HG03342 (cell line): ENCODE measurements at regions not wholly inside any gene's neighbourhood (a gene's known extent, or its start where the extent isn't known, plus 50 kb on each side); places are given as distances from the start of the nearest gene placed in this dataset.
"Not testable (repeated sequence)": the region's sequence is repeated elsewhere in the genome, so short reads cannot be mapped to it uniquely, and the experiment has no call there.

Experiments used
- ATAC-seq: cut with Tn5 transposase; IDR thresholded peaks from one replicate; pipeline ENCODE4 v1.9.1; 2021; ENCODE audit warnings: mild to moderate bottlenecking, moderate library complexity; ENCODE audit not compliant: unreplicated experiment

DNA sequence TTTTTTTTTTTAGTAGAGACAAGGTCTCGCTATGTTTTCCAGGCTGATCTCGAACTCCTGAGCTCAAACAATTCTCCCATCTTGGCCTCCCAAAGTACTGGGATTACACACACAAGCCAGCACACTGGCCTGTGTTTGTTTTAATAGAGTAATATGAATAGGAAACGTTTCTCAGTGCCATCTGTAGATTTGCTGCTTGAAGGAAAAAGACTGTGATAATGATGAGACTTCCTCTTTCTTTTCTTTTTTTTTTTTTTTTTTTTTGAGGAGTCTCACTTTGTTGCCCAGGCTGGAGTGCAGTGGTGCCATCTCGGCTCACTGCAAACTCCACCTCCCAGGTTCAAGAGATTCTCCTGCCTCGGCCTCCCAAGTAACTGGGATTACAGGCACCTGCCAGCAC lies 74.7 kb upstream of the ATL2 start:
- not testable (repeated sequence) for ATAC-seq

GRCh38 chr2:38450509-38450908 lies 73.4 kb upstream of the ATL2 start:
- ATAC-seq = no peak

GRCh38 chr2:38448692-38449410 lies 71.8 kb upstream of the ATL2 start:
- no peak for ATAC-seq

- no peak for ATAC-seq
Observed at GRCh38 chr2:38446906-38447561, 70.0 kb upstream of the ATL2 start.

DNA sequence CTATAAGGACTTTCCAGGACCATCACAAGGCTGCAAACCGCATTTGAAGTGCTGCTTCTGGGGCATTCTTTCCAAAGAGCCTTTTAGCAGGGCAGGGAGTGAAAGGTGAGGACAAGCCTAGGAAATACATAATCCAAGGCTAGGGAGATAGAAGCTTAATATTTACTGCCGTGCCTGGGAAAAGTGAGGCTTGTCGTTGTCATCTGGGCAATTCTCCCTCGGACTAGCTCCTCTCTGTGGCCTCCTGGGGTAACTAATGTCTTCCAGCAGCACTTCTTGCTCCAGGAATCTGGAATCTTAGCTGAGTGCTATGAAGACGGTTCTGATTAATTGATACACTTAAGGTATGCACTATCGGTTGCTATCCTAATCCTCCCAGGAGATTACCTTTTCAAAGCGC lies 69.3 kb upstream of the ATL2 start:
- ATAC-seq = no peak

- ATAC-seq = no peak
Observed at GRCh38 chr2:38444247-38444646, 67.2 kb upstream of the ATL2 start.

GRCh38 chr2:38442643-38443541 lies 65.8 kb upstream of the ATL2 start:
- ATAC-seq = no peak

- no peak for ATAC-seq
Observed at GRCh38 chr2:38441346-38441745, 64.3 kb upstream of the ATL2 start.

DNA sequence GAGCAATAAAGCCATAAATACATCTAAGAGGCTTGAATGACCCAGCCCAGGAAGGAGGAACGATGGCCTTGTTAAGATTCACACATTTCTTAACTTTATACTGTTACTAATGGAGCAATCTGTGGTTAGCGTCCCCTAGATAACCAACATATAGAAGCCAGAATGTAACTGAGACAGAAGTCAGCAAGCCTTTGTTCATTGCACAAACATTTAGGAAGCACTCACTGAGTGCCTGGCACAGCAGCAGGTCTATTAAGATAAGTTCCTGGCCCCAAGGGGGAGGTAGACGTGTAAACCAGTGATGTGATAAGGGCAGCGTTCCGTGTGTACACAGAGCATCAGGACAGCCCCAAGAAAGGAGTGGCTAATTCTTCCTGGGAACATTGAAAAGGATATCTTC lies 63.6 kb upstream of the ATL2 start:
- ATAC-seq = no peak

DNA sequence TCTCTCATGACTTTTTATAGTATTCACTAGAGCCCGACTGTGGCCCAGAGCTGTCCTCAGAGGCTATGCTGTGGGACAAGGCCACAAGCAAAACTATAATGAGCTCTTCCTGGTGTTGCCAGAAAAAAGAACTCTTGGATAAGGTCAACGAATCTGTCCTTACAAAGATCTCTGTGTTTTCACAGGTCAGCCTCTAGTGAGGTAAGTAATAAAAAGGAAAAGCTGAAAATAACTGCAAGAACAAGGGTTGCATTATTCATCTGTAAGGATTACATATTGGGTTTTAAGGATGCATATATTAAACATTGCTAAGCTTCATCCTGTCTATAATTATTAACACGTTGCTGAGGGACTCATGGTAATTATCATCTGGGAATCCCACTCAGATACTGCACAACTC lies 62.8 kb upstream of the ATL2 start:
- no peak for ATAC-seq

DNA sequence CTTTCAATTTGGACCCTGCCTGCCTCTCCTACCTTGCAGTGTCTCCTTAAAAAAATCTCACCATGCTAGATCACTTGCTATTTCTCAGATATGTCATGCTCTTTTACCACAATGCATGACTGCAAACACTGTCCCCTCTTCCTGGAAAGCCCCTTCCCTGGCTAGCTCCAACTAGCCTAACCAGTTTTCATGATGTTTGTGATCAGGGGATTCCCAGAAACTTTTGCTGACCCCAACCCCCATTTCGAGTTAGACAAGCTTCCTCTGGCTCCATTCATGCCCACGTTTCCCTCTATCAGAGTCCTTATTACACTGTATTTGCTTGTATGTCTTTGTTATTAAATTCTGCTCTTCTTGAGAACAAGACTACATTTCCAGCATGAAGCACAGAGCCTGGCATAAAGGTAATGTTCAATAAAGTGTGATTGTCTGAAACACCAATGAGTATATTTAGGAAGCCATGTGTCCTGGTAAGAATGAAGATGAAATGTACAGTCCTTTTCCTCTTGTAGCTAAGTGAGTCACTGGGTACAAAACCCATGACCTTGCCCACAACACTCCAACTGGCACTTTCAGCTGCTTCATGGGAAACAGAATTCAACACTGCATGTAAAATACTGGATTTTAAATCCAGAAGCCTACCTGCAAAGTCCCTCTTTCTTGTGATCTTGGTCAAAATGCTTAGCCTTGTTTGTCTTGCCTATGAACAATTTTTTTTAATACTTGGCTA lies 62.0 kb upstream of the ATL2 start:
- peak; percentile 80 for ATAC-seq

DNA sequence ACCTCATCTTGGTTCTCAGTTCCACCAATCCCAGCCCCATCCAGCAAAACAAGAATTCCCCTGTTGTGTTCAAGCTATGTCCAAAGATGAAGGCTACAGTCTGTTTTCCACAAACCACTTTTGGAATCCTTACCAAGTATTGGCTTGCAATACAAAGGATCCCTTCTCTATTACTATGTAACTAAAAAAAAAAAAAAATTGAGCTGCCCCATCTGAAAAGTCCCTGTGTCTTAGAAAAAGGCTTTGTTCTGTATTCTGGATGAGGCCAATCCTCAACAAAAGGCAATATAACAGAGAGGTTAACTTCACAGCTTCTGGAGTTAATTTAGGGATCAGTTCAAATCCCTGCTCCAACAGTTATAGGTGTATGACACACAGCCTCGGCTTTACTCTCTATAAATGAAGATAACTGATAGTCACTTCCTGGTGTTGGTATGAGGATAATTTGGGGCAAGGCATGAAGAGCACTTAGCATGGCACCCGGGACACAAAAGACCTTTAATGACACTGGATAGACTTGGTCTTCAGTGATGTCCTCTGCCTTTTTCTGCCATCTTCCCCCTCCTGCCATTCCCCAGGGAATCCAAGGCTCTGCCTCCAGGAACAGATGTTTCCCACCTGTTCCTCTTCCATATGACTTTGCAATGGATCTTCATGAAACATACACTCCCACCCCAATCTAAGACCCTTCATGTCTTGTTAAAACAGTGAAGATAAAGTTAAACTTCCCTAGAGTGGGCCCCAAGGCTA lies 61.2 kb upstream of the ATL2 start:
- no peak for ATAC-seq

DNA sequence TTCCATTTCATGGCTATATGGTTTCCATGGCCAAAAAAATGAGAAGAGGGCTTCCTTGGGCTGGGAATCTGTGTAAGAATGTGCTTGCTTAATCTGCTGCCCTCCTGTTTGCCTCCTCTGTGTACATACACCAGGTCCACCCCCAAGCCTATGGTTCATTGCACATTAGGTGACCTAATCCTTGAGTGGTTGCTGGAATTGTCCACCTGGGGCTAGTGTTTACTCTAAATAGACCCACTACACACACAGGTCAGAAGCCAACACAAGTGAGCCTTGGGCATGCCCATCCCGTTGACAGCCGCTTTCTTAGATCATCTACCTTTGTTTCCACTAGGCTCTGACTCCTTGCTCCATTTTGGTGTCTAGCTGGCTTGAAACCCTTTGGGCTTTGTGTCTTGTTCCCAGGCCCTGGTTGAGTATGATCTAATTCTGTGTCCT lies 59.2 kb upstream of the ATL2 start:
- no peak for ATAC-seq

DNA sequence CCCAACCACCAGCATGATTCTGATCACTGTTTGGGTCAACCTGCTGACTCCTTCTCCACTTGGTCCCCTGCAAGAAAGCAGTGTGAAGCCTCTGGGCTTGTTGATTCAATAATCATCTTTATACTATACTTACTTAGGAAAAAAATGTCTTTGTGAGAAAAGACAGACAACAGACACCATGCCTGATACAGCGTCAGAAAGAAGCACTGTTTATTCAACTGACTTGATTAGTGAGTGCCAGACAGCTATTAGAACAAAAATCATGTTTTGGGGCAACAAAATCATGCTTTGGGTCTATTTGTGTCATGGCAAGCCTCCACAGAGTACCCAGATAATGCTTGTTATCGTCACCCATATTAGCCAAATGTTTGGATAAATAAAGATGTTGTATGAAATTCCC lies 58.7 kb upstream of the ATL2 start:
- no peak for ATAC-seq

DNA sequence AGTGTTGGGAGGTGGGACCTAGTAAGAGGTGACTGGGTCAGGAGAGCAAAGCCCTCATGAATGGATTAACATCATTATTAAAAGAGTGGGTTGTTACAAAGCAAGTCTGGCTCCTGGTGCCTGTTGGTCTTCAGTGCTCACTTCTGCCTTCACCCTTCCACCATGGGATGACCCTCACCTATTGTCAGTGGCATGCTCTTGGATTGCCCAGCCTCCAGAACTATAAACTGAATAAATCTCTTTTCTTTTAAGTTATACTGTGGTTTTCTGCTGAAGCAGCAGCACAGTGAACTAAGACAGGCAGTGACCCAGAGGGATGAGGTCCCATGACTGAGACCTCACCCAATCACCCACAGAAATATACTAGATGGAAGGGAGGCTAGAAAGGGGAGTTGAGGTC lies 57.5 kb upstream of the ATL2 start:
- ATAC-seq = no peak

DNA sequence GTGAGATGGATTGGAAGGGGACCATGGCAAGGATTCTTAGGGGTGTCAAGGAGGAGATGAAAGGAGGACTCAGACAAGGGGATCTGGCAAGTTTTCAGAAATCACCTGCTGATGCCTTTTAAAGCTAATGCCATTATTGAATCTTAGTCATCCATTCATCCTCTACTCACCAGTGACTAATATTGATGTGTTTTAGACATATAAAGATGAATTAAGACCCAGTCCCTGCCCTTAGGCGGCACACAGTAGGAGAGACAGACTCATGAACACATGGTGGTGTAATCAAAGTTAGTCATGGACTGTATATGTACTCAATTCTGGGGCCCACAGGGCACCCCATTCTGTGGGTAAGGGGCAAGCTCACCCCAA lies 56.5 kb upstream of the ATL2 start:
- ATAC-seq = no peak

- ATAC-seq = no peak
Observed at GRCh38 chr2:38432820-38433606, 55.9 kb upstream of the ATL2 start.

DNA sequence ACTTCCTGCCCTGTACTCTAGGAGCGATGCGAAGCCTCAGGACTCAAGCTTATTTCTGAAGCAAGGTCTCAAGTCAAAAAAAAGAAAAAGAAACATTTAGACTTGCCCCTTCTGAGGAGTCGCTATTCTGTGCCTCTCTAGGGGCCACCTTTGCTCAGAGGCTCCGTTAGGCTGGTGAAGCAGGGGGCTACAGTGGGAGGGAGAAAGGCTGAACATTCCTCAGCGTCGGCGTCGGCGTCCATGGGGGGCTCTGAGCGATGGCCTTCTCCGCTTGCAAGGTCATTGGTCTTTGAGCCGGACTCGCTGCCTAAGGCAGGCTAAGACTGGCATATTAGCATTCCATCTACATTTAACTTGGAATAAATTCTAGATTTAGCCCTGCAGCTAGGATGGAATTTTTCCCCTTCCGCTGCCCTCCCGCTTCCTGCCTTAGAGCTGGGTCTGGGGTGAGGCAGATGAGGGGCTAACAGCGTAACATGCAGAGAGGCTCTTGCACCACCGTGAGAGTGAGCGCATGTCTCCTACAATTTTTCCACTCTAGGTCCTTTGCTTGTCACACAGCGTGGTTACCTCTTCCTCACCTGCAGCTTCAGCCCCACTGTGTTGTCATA lies 53.6 kb upstream of the ATL2 start:
- no peak for ATAC-seq

- ATAC-seq = no peak
Observed at GRCh38 chr2:38430196-38430595, 53.1 kb upstream of the ATL2 start.
